ENCODE measurements at regions not wholly inside any gene's neighbourhood (a gene's known extent, or its start where the extent isn't known, plus 50 kb on each side); places are given as distances from the start of the nearest gene placed in this dataset.

GRCh38 chr3:150146991-150147761 is 176.5 kb upstream of the PFN2 start:
- TF ChIP-seq CTCF (IDR thresholded peaks at IDR 0.05; ENCODE audit: poor library complexity): no peak
- TF ChIP-seq EZH2 (IDR thresholded peaks at IDR 0.05; ENCODE audit: borderline replicate concordance): no peak
- TF ChIP-seq EZH2phosphoT487 (IDR thresholded peaks at IDR 0.05; ENCODE audit: low read depth, severe bottlenecking, unreplicated experiment): no peak

All from hepatocyte (in vitro differentiated cells).